ENCODE measurements at regions not wholly inside any gene's neighbourhood (a gene's known extent, or its start where the extent isn't known, plus 50 kb on each side); places are given as distances from the start of the nearest gene placed in this dataset.

DNA sequence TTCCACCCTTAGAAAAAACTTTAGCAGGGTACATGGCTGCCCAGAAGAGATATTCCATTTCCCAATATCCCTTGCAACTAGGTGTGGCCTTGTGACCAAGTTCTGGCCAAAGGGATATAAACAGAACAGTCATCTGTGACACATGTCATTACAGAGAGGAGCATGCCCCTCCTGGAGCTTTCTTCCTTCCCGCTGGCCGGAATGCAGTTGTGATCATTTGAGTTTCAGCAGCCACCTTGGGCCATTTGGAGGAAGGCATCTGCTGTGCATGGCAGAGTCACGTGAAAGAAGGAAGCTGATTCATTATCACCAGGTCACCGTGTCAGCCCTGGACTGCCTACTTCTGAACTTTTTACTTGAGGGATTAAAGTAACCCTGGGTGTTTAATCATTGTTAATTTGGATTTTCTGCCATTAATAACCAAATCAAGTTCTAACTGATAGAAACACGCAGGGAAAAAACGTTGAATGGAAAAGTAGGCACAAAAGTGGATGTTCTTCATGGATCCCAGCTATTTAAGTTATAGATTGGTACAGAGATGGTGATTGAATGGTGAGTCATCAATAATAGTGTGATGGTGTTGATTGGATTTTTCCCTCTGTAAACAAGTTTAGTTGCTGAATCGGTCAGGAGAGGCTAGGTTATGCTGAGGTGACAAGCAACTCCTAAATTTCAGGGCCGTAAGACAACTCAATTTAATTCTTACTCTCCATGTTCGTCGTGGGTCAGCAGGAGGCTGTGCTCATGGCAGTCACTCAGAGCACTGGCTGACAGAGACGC is 80.7 kb upstream of the CCDC167 start:
- H3K4me3 ChIP-seq (replicated peaks in 1 of 2; ENCODE audit: low read depth in 2 of 2, low read length in 2 of 2): no peak overlapping the region
- DNase-seq (ENCODE audit: low read depth in 2 of 2): no peak
- no peak for TF ChIP-seq CTCF (IDR thresholded peaks at IDR 0.05; ENCODE audit: low read depth, low read length)

GRCh38 chr6:37579444-37580067 is 79.9 kb upstream of the CCDC167 start:
- H3K4me3 ChIP-seq (replicated peaks in 1 of 2; ENCODE audit: low read depth in 2 of 2, low read length in 2 of 2): no peak overlapping the region
- no peak for DNase-seq (ENCODE audit: low read depth in 2 of 2)
- no peak for TF ChIP-seq CTCF (IDR thresholded peaks at IDR 0.05; ENCODE audit: low read depth, low read length)

GRCh38 chr6:37578104-37578503 is 78.4 kb upstream of the CCDC167 start:
- no peak for TF ChIP-seq CTCF (IDR thresholded peaks at IDR 0.05; ENCODE audit: low read depth, low read length)

GRCh38 chr6:37576336-37576737 is 76.6 kb upstream of the CCDC167 start:
- H3K4me3 ChIP-seq (replicated peaks in 1 of 2; ENCODE audit: low read depth in 2 of 2, low read length in 2 of 2): no peak overlapping the region
- DNase-seq (ENCODE audit: low read depth in 2 of 2): peak in 1 of 2 donors; percentile 71
- no peak for TF ChIP-seq CTCF (IDR thresholded peaks at IDR 0.05; ENCODE audit: low read depth, low read length)

More at GRCh38 chr6:37578104-37578503, 78.4 kb upstream of the CCDC167 start:
- DNase-seq (ENCODE audit: low read depth in 2 of 2): no peak
- no peak overlapping the region for H3K4me3 ChIP-seq (replicated peaks in 1 of 2; ENCODE audit: low read depth in 2 of 2, low read length in 2 of 2)

DNA sequence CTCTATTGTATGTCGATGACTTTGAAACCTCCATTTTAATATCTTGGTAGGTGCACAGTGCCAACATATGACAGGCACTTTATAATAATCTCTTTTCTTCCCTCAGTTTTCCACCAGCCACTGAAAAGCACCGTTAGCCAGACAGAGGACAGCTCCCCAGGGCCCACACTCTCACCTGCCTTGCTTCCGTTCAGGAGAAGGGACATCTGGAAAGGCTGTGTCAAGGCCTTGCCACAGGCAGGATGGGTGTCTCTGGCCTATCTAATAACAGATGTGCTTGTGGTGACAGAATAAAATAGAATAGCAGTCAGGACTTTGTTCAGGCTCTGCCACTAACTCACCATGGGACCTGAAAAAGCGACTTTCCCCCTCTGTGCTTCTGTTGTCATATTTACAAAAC is 75.5 kb upstream of the CCDC167 start:
- no peak for DNase-seq (ENCODE audit: low read depth in 2 of 2)
- H3K4me3 ChIP-seq (replicated peaks in 1 of 2; ENCODE audit: low read depth in 2 of 2, low read length in 2 of 2): no peak overlapping the region
- TF ChIP-seq CTCF (IDR thresholded peaks at IDR 0.05; ENCODE audit: low read depth, low read length): no peak

DNA sequence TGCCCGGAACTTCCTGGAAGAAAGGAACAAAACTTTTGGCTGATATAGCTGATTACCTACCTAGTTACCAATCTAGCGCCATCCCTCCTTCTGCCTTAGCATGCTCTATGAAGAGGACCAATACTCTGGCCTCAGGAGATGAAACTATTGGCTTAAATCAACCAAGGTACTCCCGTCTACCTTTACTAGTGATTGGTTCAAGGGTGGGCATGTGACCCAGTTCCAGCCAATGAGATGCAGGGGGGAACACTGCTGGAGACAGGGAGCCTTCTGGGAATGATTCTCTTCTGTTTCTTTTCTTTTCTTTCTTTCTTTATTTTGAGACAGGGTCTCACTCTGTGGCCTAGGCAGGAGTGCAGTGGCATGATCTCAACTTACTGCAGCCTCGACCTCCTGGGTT is 72.6 kb upstream of the CCDC167 start:
- no peak for TF ChIP-seq CTCF (IDR thresholded peaks at IDR 0.05; ENCODE audit: low read depth, low read length)
- no peak for DNase-seq (ENCODE audit: low read depth in 2 of 2)
- H3K4me3 ChIP-seq (replicated peaks in 1 of 2; ENCODE audit: low read depth in 2 of 2, low read length in 2 of 2): no peak overlapping the region

Measured in cardiac fibroblast (primary cell).